Fibroblast of skin of left quadriceps (primary cell): ENCODE measurements at regions not wholly inside any gene's neighbourhood (a gene's known extent, or its start where the extent isn't known, plus 50 kb on each side); places are given as distances from the start of the nearest gene placed in this dataset.
"Not testable (repeated sequence)": the region's sequence is repeated elsewhere in the genome, so short reads cannot be mapped to it uniquely, and the experiment has no call there.

Experiments used
- DNase-seq, 2 experiments: peaks; one replicate each; pipeline ENCODE4 v3.0.0-alpha.2; 2013; ENCODE audit warnings: low read depth in 2 of 2

DNA sequence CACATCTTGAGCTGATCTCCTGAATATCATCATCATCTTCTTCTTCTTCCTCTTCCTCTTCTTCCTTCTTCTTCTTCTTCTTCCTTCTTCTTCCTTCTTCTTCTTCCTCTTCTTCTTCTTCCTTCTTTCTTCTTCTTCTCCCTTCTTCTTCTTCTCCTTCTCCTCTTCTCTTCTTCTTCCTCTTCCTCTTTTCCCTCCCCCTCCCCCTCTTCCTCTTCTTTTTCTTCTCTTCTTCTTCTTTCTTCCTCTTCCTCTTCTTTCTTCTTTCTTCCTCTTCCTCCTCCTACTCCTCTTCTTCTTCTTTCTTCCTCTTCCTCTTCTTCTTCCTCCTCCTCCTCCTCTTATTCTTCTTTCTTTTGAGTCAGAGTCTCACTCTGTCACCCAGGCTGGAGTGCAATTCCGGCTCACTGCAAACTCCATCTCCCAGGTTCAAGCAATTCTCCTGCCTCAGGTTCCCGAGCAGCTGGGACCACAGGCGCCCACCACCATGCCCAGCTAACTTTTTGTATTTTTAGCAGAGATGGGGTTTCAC, 197.9 kb upstream of the NANOGP8 start:
- no peak for DNase-seq

GRCh38 chr15:35281515-35281914, 196.4 kb upstream of the NANOGP8 start:
- peak; percentile 36 to 40 for DNase-seq

DNA sequence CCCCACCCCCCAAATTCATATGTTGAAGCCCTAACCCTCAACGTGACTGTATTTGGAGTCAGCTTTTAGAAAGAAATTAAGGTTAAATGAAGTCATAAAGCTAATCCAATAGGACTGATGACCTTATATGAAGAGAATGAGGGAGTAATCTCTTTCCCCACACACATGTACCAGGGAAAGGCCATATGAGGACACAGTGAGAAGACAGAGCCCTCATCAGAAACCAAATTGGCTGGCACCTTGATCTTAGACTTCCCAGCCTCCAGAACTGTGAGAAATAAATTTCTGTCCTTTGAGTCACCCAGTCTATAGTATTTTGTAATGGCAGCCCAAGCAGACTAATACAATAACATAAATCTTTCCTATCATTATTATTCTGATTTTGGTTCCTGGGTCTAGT, 194.7 kb upstream of the NANOGP8 start:
- DNase-seq: peak in 1 of 2 experiments; percentile 19

- DNase-seq: no peak
Measured at GRCh38 chr15:35271371-35272043, 186.4 kb upstream of the NANOGP8 start.

GRCh38 chr15:35260941-35261340, 175.8 kb upstream of the NANOGP8 start:
- DNase-seq: peak; percentile 12 to 13

- DNase-seq: not testable (repeated sequence)
Measured at GRCh38 chr15:35260274-35260673, 175.2 kb upstream of the NANOGP8 start.

DNA sequence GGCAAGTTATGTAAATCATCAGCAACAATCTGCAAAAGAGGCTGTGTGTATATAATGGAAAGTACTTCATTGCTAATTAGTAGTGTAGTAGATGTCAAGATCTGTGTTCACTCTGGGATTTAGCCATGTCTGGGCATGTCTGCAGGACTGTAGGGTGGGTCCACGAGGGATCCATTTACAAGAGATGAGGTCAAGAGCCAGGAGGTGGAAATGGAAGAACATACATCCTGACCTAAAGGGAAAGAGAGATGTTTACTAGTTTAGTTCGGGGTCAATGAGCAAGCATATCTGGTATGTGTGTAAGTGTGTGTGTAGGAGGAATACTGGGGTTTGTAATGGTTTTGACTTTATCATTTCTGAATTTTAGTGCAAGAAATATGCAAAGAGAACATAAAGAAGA, 171.5 kb upstream of the NANOGP8 start:
- DNase-seq: no peak

- no peak for DNase-seq
Measured at GRCh38 chr15:35256141-35256540, 171.0 kb upstream of the NANOGP8 start.

- not testable (repeated sequence) for DNase-seq
Measured at GRCh38 chr15:35254908-35255307, 169.8 kb upstream of the NANOGP8 start.

GRCh38 chr15:35254062-35254461, 169.0 kb upstream of the NANOGP8 start:
- DNase-seq: no peak

- no peak for DNase-seq
Measured at GRCh38 chr15:35252351-35252865, 167.3 kb upstream of the NANOGP8 start.

GRCh38 chr15:35247150-35247549, 162.1 kb upstream of the NANOGP8 start:
- no peak for DNase-seq

DNA sequence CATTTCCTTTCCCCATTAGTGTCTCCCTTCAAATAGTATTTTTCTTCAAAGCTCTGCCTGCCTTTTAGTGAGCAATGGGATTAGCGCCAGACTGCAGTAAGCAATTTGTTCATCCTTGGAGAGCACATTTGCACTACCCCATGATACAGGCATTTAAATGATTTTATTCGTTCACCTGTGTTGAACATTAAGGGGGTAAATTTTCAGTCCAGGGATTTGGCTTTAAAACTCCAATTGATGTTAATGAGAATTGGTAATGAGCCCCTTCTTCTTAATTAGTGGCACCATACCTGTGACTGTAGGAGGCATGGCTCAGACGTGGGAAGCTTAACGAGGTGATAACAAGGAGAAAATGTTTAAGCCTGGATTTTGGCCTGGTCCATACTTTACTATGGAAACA, 161.4 kb upstream of the NANOGP8 start:
- no peak for DNase-seq

GRCh38 chr15:35245681-35246080, 160.6 kb upstream of the NANOGP8 start:
- not testable (repeated sequence) for DNase-seq

DNA sequence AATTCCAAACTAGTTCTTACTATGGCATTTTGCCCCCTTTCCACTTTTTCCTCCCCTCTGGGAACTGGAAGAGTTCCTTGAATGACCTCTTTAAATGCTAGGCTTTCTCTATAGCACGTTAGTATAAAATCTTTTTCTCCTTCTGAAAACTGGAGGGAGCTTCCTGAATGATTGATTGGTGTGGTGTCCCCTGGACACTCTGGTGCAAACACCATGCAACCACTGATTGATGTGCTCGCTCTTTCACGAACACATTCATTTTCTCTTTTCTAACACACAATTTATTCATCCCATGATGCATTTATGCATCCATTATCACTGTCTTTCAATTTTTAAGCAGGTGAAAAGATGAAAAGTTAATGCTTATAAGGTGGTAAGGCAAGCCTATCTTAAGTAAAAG, 159.1 kb upstream of the NANOGP8 start:
- DNase-seq: no peak

GRCh38 chr15:35243758-35244157, 158.7 kb upstream of the NANOGP8 start:
- no peak for DNase-seq

- not testable (repeated sequence) for DNase-seq
Measured at GRCh38 chr15:35239693-35240092, 154.6 kb upstream of the NANOGP8 start.

- not testable (repeated sequence) for DNase-seq
Measured at GRCh38 chr15:35238448-35238847, 153.4 kb upstream of the NANOGP8 start.

- DNase-seq: no peak
Measured at GRCh38 chr15:35229085-35229484, 144.0 kb upstream of the NANOGP8 start.

GRCh38 chr15:35218215-35218614, 133.1 kb upstream of the NANOGP8 start:
- no peak for DNase-seq

GRCh38 chr15:35215093-35215492, 130.0 kb upstream of the NANOGP8 start:
- DNase-seq: no peak

GRCh38 chr15:35211240-35211902, 126.3 kb upstream of the NANOGP8 start:
- no peak for DNase-seq

GRCh38 chr15:35210370-35210769, 125.3 kb upstream of the NANOGP8 start:
- no peak for DNase-seq
